HCT116 (cell line): ENCODE measurements at regions not wholly inside any gene's neighbourhood (a gene's known extent, or its start where the extent isn't known, plus 50 kb on each side); places are given as distances from the start of the nearest gene placed in this dataset.

ENCODE experiments used
- ATAC-seq: fragments of 200-7000 bp; cut with Tn5 transposase; 2 replicates; pipeline ENCODE4 v1.9.1; 2020; ENCODE audit warnings: mild to moderate bottlenecking, moderate library complexity
- BruUV-seq: library from RNA; stranded (reverse); fragments of 400-500 nt; replicated peaks from 2 replicates; lab custom pipeline; 2021; lab: Mats Ljungman, UMichigan
- CTCF ChIA-PET: fragments of 300-600 bp; sonication (Branson Sonifier 250); formaldehyde crosslinking; loops from one replicate; lab custom pipeline; 2021; ENCODE audit warnings: antibody characterized with exemption; lab: Charles Lee
- POLR2A ChIA-PET: fragments of 300-600, 350-600 bp; sonication (Branson Sonifier 250); formaldehyde crosslinking; loops from one replicate; lab custom pipeline; 2021; ENCODE audit warnings: antibody characterized with exemption; lab: Charles Lee
- RAD21 ChIA-PET, 2 experiments: fragments of 300-600 bp; sonication (Branson Sonifier 250); formaldehyde crosslinking; loops; one replicate each; lab custom pipeline; 2023; ENCODE audit warnings: low total read pairs in 2 of 2; ENCODE audit not compliant: uncharacterized antibody in 2 of 2, unreplicated experiment in 2 of 2, low non-redundant PET in 1 of 2; lab: Charles Lee
- DNase-seq: peaks from one replicate; pipeline ENCODE4 v3.0.0-alpha.2; 2010; ENCODE audit warnings: low read depth, low spot score
- H2AFZ ChIP-seq: fragments of 200-600 bp; shearing (Covaris generic), sonication (generic); 2 replicates; pipeline ENCODE4 v1.6.1; 2017; ENCODE audit warnings: low read depth, mixed run types, mixed read lengths, antibody characterized with exemption, low read length; ENCODE audit not compliant: poor library complexity, severe bottlenecking
- H3K27ac ChIP-seq: 2 replicates; pipeline ENCODE4 v1.5.1; 2012; ENCODE audit warnings: low read depth, low read length
- H3K27me3 ChIP-seq: fragments of 200-600 bp; sonication (generic); 2 replicates; pipeline ENCODE4 v1.6.1; 2016; ENCODE audit warnings: mixed run types, low read length, mixed read lengths; ENCODE audit not compliant: insufficient read depth
- H3K36me3 ChIP-seq, 2 experiments: fragments of 200-500 bp in 1 of 2; fragments of 200-600 bp in 1 of 2; sonication (Bioruptor generic) in 1 of 2; sonication (generic) in 1 of 2; 2 replicates each; pipeline versions ENCODE4 v1.5.1 to v1.6.1; 2014 to 2016; ENCODE audit warnings: low read length in 2 of 2, inconsistent platforms in 1 of 2, mixed read lengths in 1 of 2, mixed run types in 1 of 2; ENCODE audit not compliant: insufficient read depth in 2 of 2, control insufficient read depth in 1 of 2
- H3K4me1 ChIP-seq, 2 experiments: fragments of 200-600 bp in 1 of 2; sonication (generic) in 1 of 2; 2 replicates each; pipeline versions ENCODE4 v1.5.1 to v1.6.1; 2012 to 2017; ENCODE audit warnings: low read length in 2 of 2, inconsistent platforms in 1 of 2, mild to moderate bottlenecking in 1 of 2, mixed read lengths in 1 of 2, mixed run types in 1 of 2, moderate library complexity in 1 of 2; ENCODE audit not compliant: insufficient read depth in 2 of 2, control insufficient read depth in 1 of 2
- H3K4me2 ChIP-seq: fragments of 200-600 bp; sonication (generic); 2 replicates; pipeline ENCODE4 v1.6.1; 2017; ENCODE audit warnings: mixed run types, low read length, mixed read lengths
- H3K4me3 ChIP-seq, 2 experiments: fragments of 200-600 bp in 1 of 2; sonication (generic) in 1 of 2; replicated peaks in 1 of 2; 2 replicates each; pipeline ENCODE4 v1.5.1; 2011 to 2016; ENCODE audit warnings: low read length in 2 of 2, control low read depth in 1 of 2, low read depth in 1 of 2, mild to moderate bottlenecking in 1 of 2, mixed read lengths in 1 of 2, mixed run types in 1 of 2
- H3K79me2 ChIP-seq: fragments of 200-600 bp; sonication (generic); 2 replicates; pipeline ENCODE4 v1.6.1; 2017; ENCODE audit warnings: mild to moderate bottlenecking, mixed run types, low read length, moderate library complexity, mixed read lengths; ENCODE audit not compliant: insufficient read depth
- H3K9ac ChIP-seq: fragments of 200-600 bp; sonication (generic); 2 replicates; pipeline ENCODE4 v1.6.1; 2016; ENCODE audit warnings: low read length, mixed read lengths
- H3K9me2 ChIP-seq: fragments of 200-600 bp; sonication (generic), shearing (Covaris generic); 2 replicates; pipeline ENCODE4 v1.6.1; 2017; ENCODE audit warnings: mixed run types, mild to moderate bottlenecking, moderate library complexity; ENCODE audit not compliant: insufficient read depth
- H3K9me3 ChIP-seq, 2 experiments: fragments of 200-500 bp in 1 of 2; fragments of 200-600 bp in 1 of 2; sonication (Bioruptor generic) in 1 of 2; sonication (generic) in 1 of 2; 2 replicates each; pipeline ENCODE4 v1.6.1; 2014 to 2017; ENCODE audit warnings: low read length in 2 of 2, mixed read lengths in 2 of 2, inconsistent platforms in 1 of 2, low read depth in 1 of 2, mild to moderate bottlenecking in 1 of 2, mixed run types in 1 of 2, moderate library complexity in 1 of 2; ENCODE audit not compliant: control insufficient read depth in 1 of 2, insufficient read depth in 1 of 2
- H4K20me1 ChIP-seq: fragments of 200-600 bp; sonication (generic), shearing (Covaris generic); 2 replicates; pipeline ENCODE4 v1.6.1; 2017; ENCODE audit warnings: mixed run types, mild to moderate bottlenecking, moderate library complexity; ENCODE audit not compliant: insufficient read depth
- ATF3 ChIP-seq: IDR thresholded peaks from 2 replicates; pipeline ENCODE4 v1.6.1; 2012
- CBX3 ChIP-seq: IDR thresholded peaks from 2 replicates; pipeline ENCODE4 v1.6.1; 2012; ENCODE audit warnings: low read depth
- ELF1 ChIP-seq: IDR thresholded peaks from 2 replicates; pipeline ENCODE4 v1.6.1; 2012; ENCODE audit warnings: low read depth, borderline replicate concordance
- EZH2 ChIP-seq: fragments of 200-600 bp; sonication (generic); IDR thresholded peaks from 2 replicates; pipeline ENCODE4 v1.6.1; 2017; ENCODE audit warnings: antibody characterized with exemption, mixed run types
- POLR2AphosphoS5 ChIP-seq: IDR thresholded peaks from 2 replicates; pipeline ENCODE4 v1.6.1; 2011; ENCODE audit warnings: mild to moderate bottlenecking, low read depth, low read length, moderate library complexity
- RAD21 ChIP-seq: IDR thresholded peaks from 2 replicates; pipeline ENCODE4 v1.6.1; 2012; ENCODE audit warnings: low read depth, mild to moderate bottlenecking
- REST ChIP-seq: IDR thresholded peaks from 2 replicates; pipeline ENCODE4 v1.6.1; 2012; ENCODE audit warnings: low read depth
- SP1 ChIP-seq: IDR thresholded peaks from 2 replicates; pipeline ENCODE4 v1.6.1; 2012; ENCODE audit warnings: low read depth
- SRF ChIP-seq: IDR thresholded peaks from 2 replicates; pipeline ENCODE4 v1.6.1; 2012; ENCODE audit warnings: low read depth
- TCF7L2 ChIP-seq: IDR thresholded peaks from 2 replicates; pipeline ENCODE4 v1.7.0; 2011; ENCODE audit warnings: borderline replicate concordance, inconsistent platforms; ENCODE audit not compliant: insufficient read depth, insufficient read length; ENCODE audit errors: extremely low read depth
- YY1 ChIP-seq: IDR thresholded peaks from 2 replicates; pipeline ENCODE4 v1.6.1; 2011; ENCODE audit warnings: low read length, low read depth, moderate library complexity, mild to moderate bottlenecking; ENCODE audit not compliant: insufficient replicate concordance; ENCODE audit errors: extremely low read depth
- ZFX ChIP-seq: fragments of 450-650 bp; IDR thresholded peaks from 2 replicates; pipeline ENCODE4 v1.6.1; 2017
- ZNF274 ChIP-seq: fragments of 200-500 bp; sonication (Bioruptor generic); IDR thresholded peaks from 2 replicates; pipeline ENCODE4 v1.6.1; 2014; ENCODE audit warnings: mild to moderate bottlenecking, low read depth, low read length, inconsistent platforms
- intact Hi-C: fragments of 100-400 bp; cut with micrococcal nuclease; formaldehyde crosslinking; loops from 2 replicates; pipeline ENCODE4 v1.10.0; 2022

- ChIA-PET RAD21 (no interaction called here), POLR2A (no interaction called here)
- no peak for ATAC-seq
These were observed 145.6 kb downstream of the ZNF248 start for GRCh38 chr10:37711617-37712488.

DNA sequence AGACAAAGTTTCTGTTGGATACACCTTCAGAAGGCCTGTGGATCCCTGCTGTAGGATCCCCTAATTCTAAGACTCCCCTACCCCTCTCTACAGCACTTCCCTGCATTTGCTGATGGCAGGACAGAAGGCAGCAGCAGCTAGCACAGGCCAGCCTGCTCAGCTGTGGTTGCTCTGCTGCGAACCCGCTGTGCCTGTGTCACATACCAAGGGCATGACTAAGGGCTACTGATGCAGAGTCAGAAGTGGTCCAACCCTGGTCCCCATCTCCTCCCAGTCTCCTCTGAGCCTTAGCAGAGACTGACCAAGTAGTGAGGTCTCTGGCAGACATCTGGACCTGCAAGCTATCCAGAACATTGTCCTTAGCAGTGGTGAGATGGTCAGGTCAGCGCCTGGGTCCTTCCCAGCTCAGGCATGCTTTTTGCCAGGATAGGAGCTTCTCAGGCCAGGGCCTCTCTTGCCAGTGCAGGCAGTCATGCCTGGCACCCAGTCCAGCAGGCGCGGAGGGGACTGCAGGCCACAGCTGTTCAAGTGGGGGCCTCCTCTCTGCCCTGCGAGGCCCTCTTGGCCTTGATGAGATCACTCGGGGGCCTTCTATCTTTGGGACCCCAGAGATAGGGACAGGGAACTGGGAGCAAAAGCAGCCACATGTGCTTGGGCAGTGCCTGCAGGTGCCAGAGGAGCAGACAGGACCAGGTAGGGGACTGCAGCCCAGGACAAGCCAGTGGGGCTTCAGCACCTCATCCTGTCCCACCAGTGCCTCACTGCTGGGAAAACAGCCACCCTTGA lies 146.4 kb downstream of the ZNF248 start:
- BruUV-seq, result no TSS peak
- no peak for DNase-seq
- H3K79me2 ChIP-seq, result no peaks in the 10 kb centered on the region
- peak; percentile 46; the same call in 1 of the 2 replicates for ATAC-seq
- no peaks in the 10 kb centered on the region for H3K9me3 ChIP-seq
- intact Hi-C loops, result no loop called here
- H3K9ac ChIP-seq, result no peak overlapping the region
- RAD21 ChIA-PET, result no interaction called here
- H2AFZ ChIP-seq, result no peak overlapping the region
- no peak overlapping the region for H3K27ac ChIP-seq
- no peaks in the 10 kb centered on the region for H3K4me1 ChIP-seq
- TF ChIP-seq RAD21 (no peak), SRF (no peak), ATF3 (no peak), ZFX (no peak), REST (no peak), POLR2AphosphoS5 (no peak), TCF7L2 (no peak), EZH2 (no peak), ZNF274 (no peak), CBX3 (no peak), YY1 (no peak), SP1 (no peak)
- CTCF ChIA-PET, result no interaction called here
- no peak overlapping the region for H3K4me3 ChIP-seq
- H3K4me2 ChIP-seq, result no peak overlapping the region
- H3K9me2 ChIP-seq, result no peaks in the 10 kb centered on the region
- no peaks in the 10 kb centered on the region for H3K27me3 ChIP-seq
- H3K36me3 ChIP-seq, result no peaks in the 10 kb centered on the region
- no peaks in the 10 kb centered on the region for H4K20me1 ChIP-seq
- POLR2A ChIA-PET, result no interaction called here

More at GRCh38 chr10:37711617-37712488, 145.6 kb downstream of the ZNF248 start:
- Histone ChIP-seq H3K27ac (no peak overlapping the region), H3K9ac (no peak overlapping the region), H3K9me2 (no peaks in the 10 kb centered on the region), H3K79me2 (no peaks in the 10 kb centered on the region), H3K4me1 (no peaks in the 10 kb centered on the region), H4K20me1 (no peaks in the 10 kb centered on the region), H3K27me3 (no peaks in the 10 kb centered on the region), H3K4me2 (no peak overlapping the region), H2AFZ (no peak overlapping the region), H3K9me3 (no peaks in the 10 kb centered on the region), H3K4me3 (no peak overlapping the region), H3K36me3 (no peaks in the 10 kb centered on the region)
- BruUV-seq, result no TSS peak
- CTCF ChIA-PET, result no interaction called here
- no peak for DNase-seq
- TF ChIP-seq ELF1, result no peak
- TF ChIP-seq ATF3, result no peak
- no peak for TF ChIP-seq EZH2
- intact Hi-C loops, result no loop called here
